Transverse colon (tissue), 4 donors: ENCODE measurements at regions not wholly inside any gene's neighbourhood (a gene's known extent, or its start where the extent isn't known, plus 50 kb on each side); places are given as distances from the start of the nearest gene placed in this dataset.
"Not testable (repeated sequence)": the region's sequence is repeated elsewhere in the genome, so short reads cannot be mapped to it uniquely, and the experiment has no call there.

Source experiments
- DNase-seq: peaks from one replicate; pipeline ENCODE4 v3.0.0-alpha.2; 2019
- H3K27ac ChIP-seq, 4 donors: fragments of 200-600 bp; sonication (generic); 2 replicates each; pipeline ENCODE4 v1.5.1; 2016 to 2018; ENCODE audit warnings: inconsistent platforms in 4 of 4
- H3K27me3 ChIP-seq: fragments of 200-600 bp; sonication (generic); 2 replicates; pipeline ENCODE4 v1.5.1; 2017; ENCODE audit warnings: inconsistent platforms
- H3K36me3 ChIP-seq, 4 donors: fragments of 200-600 bp; sonication (generic); 2 replicates each; pipeline ENCODE4 v1.5.1; 2017 to 2019; ENCODE audit warnings: inconsistent platforms in 4 of 4
- H3K4me1 ChIP-seq, 4 donors: fragments of 200-600 bp; sonication (generic); 2 replicates each; pipeline ENCODE4 v1.5.1; 2017 to 2020; ENCODE audit warnings: inconsistent platforms in 4 of 4
- H3K4me3 ChIP-seq, 4 donors: fragments of 200-600 bp; sonication (generic); 1 replicate in 1 of 4; 2 replicates in 3 of 4; pipeline versions ENCODE4 v1.5.1 to v1.6.1; 2017 to 2019; ENCODE audit warnings: inconsistent platforms in 4 of 4
- H3K9me3 ChIP-seq, 2 donors: fragments of 200-600 bp; sonication (generic); 2 replicates each; pipeline ENCODE4 v1.5.1; 2017 to 2019; ENCODE audit warnings: inconsistent platforms in 2 of 2
- EP300 ChIP-seq: sonication (generic); formaldehyde crosslinking; IDR thresholded peaks from one replicate; pipeline ENCODE4 v1.6.1; 2017; ENCODE audit warnings: antibody characterized with exemption, low read depth
- POLR2A ChIP-seq: fragments of 450-650 bp; IDR thresholded peaks from one replicate; pipeline ENCODE4 v1.6.1; 2016; ENCODE audit warnings: antibody characterized with exemption, mild to moderate bottlenecking, moderate library complexity
- POLR2AphosphoS5 ChIP-seq, 3 donors: sonication (generic); formaldehyde crosslinking; IDR thresholded peaks; one replicate each; pipeline ENCODE4 v1.6.1; 2016; ENCODE audit warnings: antibody characterized with exemption in 3 of 3
- WGBS, 2 donors: methylation state at CpG; one replicate each; pipeline ENCODE4 v1.1.5; 2018; ENCODE audit warnings: low coverage in 1 of 2; 5-methylcytosine and 5-hydroxymethylcytosine counted together
- in situ Hi-C, 4 donors: fragments of 200-750 bp; cut with MboI; loops; one replicate each; pipeline versions ENCODE4 v1.15.0 to v1.15.1; 2017; ENCODE audit warnings: low sequenced_read_pairs in 3 of 4, low pct_ligation_motif_present in 1 of 4, low pct_unique_long_range_greater_than_20kb in 1 of 4
- intact Hi-C: fragments of 100-400 bp; cut with DNase I; formaldehyde crosslinking; loops from one replicate; pipeline ENCODE4 v1.15.1; 2023; ENCODE audit warnings: low total_unique reads
- TF ChIP-seq, protein P1 (sequence below), 5 experiments: fragments of 200-600 bp in 3 of 5; fragments of 450-650 bp in 2 of 5; sonication (generic) in 3 of 5; IDR thresholded peaks; 1 replicate in 2 of 5; 2 replicates in 3 of 5; pipeline ENCODE4 v1.5.1; 2016 to 2017; ENCODE audit warnings: antibody characterized with exemption in 5 of 5, inconsistent platforms in 3 of 5, mild to moderate bottlenecking in 2 of 5, moderate library complexity in 1 of 5

DNA sequence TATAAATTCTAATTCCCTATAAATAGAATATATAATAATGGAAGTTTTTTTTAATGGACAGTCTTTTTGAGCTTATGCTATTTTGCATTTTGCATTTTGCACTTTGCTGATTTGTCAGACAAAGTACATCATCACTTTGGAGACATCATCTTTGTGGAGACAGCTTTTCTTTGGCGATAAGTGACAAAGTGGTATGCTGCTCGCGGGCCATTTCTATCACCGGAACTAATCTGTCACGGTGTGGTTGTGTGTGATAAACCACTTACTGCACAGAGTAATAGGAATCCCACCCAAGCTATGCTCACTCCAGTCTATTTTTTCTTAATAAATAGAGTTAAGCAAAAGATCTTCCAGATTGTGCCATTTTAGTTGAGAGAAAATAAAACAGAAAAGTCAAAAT is 133.1 kb downstream of the MACIR start:
- Histone ChIP-seq H3K4me1 (no peaks in the 10 kb centered on the region), H3K27ac (no peak overlapping the region), H3K4me3 (no peak overlapping the region), H3K9me3 (no peaks in the 10 kb centered on the region), H3K36me3 (no peaks in the 10 kb centered on the region), H3K27me3 (no peaks in the 10 kb centered on the region)
- WGBS, 2 donors = 88 to 97% methylated on average over 5 of the region's 5 CpGs
- no peak for DNase-seq
- intact Hi-C loops = no loop called here
- TF ChIP-seq, protein P1, sequence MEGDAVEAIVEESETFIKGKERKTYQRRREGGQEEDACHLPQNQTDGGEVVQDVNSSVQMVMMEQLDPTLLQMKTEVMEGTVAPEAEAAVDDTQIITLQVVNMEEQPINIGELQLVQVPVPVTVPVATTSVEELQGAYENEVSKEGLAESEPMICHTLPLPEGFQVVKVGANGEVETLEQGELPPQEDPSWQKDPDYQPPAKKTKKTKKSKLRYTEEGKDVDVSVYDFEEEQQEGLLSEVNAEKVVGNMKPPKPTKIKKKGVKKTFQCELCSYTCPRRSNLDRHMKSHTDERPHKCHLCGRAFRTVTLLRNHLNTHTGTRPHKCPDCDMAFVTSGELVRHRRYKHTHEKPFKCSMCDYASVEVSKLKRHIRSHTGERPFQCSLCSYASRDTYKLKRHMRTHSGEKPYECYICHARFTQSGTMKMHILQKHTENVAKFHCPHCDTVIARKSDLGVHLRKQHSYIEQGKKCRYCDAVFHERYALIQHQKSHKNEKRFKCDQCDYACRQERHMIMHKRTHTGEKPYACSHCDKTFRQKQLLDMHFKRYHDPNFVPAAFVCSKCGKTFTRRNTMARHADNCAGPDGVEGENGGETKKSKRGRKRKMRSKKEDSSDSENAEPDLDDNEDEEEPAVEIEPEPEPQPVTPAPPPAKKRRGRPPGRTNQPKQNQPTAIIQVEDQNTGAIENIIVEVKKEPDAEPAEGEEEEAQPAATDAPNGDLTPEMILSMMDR (IDR thresholded peaks at IDR 0.05) = no peak
- no peak for TF ChIP-seq EP300
- no peak for TF ChIP-seq POLR2A
- no peak for TF ChIP-seq POLR2AphosphoS5 (IDR thresholded peaks at IDR 0.05)
- in situ Hi-C loops = no loop called here

DNA sequence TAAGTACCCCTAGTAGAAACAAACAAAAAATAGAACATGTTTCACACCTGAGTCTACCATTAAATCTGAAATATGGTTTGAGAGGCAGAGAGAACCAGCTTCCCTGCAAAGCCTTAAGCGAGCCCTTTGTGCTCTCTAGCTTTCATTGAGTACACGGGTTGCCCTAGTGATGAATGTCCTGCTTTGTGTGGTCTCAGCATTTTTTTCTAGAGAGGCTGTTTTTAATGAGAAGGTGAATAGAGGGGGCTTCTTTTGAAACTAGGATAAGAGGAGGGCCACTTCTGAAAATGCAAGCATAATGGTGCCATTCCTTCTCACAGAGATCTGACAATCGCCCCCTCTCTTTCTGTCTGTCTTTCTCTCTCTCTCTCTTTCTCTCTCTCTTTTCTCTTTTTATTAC is 131.3 kb downstream of the MACIR start:
- Histone ChIP-seq H3K4me1 (no peaks in the 10 kb centered on the region), H3K36me3 (no peaks in the 10 kb centered on the region), H3K27ac (no peak overlapping the region), H3K9me3 (no peaks in the 10 kb centered on the region), H3K27me3 (no peaks in the 10 kb centered on the region), H3K4me3 (no peak overlapping the region)
- in situ Hi-C loops (no loop called here), intact Hi-C loops (no loop called here)
- TF ChIP-seq, protein P1 (IDR thresholded peaks at IDR 0.05) = no peak
- no peak for TF ChIP-seq EP300
- no peak for TF ChIP-seq POLR2AphosphoS5 (IDR thresholded peaks at IDR 0.05)
- TF ChIP-seq POLR2A = no peak
- DNase-seq = no peak
- 67 to 74% methylated on average over 3 of the region's 3 CpGs for WGBS, 2 donors

GRCh38 chr5:103389357-103389756 is 130.8 kb downstream of the MACIR start:
- no peaks in the 10 kb centered on the region for H3K36me3 ChIP-seq
- TF ChIP-seq EP300 (no peak), POLR2AphosphoS5 (IDR thresholded peaks at IDR 0.05) (no peak)
- TF ChIP-seq, protein P1 (IDR thresholded peaks at IDR 0.05) = no peak

DNA sequence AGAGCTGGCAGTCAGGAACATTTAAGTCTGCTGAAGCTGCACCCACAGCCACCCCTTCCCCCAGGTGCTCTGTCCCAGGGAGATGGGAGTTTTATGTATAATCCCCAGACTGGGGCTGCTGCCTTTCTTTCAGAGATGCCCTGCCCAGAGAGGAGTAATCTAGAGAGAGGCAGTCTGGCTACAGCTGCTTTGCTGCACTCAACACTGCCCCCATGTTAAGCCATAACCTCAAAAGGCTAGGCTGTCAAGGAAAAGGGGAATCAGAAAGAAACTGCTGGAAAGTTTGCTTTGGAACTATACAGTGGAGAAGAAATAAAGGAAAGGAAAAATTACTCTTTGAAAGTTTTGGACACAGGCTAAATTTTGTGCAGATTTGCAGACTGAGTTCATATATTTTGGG is 127.2 kb downstream of the MACIR start:
- no peaks in the 10 kb centered on the region for H3K36me3 ChIP-seq
- no peak overlapping the region for H3K4me3 ChIP-seq
- no peaks in the 10 kb centered on the region for H3K27me3 ChIP-seq
- TF ChIP-seq POLR2AphosphoS5 (IDR thresholded peaks at IDR 0.05) (no peak), POLR2A (no peak), EP300 (no peak)
- TF ChIP-seq, protein P1 (IDR thresholded peaks at IDR 0.05) = no peak
- DNase-seq = no peak
- intact Hi-C loops (no loop called here), in situ Hi-C loops (no loop called here)
- no peak overlapping the region for H3K27ac ChIP-seq
- no peaks in the 10 kb centered on the region for H3K4me1 ChIP-seq
- no peaks in the 10 kb centered on the region for H3K9me3 ChIP-seq

More at GRCh38 chr5:103389357-103389756, 130.8 kb downstream of the MACIR start:
- H3K27me3 ChIP-seq = no peaks in the 10 kb centered on the region
- no peak overlapping the region for H3K4me3 ChIP-seq
- H3K9me3 ChIP-seq = no peaks in the 10 kb centered on the region
- DNase-seq = no peak
- H3K4me1 ChIP-seq = no peaks in the 10 kb centered on the region
- WGBS, 2 donors = 90 to 94% methylated on average over 2 of the region's 2 CpGs
- in situ Hi-C loops (no loop called here), intact Hi-C loops (no loop called here)
- H3K27ac ChIP-seq = no peak overlapping the region

- DNase-seq, H3K4me3 ChIP-seq, H3K27ac ChIP-seq, in situ Hi-C loops, H3K36me3 ChIP-seq, H3K27me3 ChIP-seq, H3K9me3 ChIP-seq, intact Hi-C loops, H3K4me1 ChIP-seq: not testable (repeated sequence)
- 80 to 90% methylated on average over 4 of the region's 4 CpGs for WGBS, 2 donors
Observed at GRCh38 chr5:103377638-103378037, 119.1 kb downstream of the MACIR start.
